ENCODE measurements at regions not wholly inside any gene's neighbourhood (a gene's known extent, or its start where the extent isn't known, plus 50 kb on each side); places are given as distances from the start of the nearest gene placed in this dataset.

GRCh38 chr3:43159876-43160255, 54.0 kb upstream of the POMGNT2 start:
- H3K4me3 ChIP-seq (ENCODE audit: low read depth, low read length): no peak overlapping the region
- TF ChIP-seq CTCF (conservative IDR thresholded peaks at IDR 0.05; ENCODE audit: low read depth, low read length): no peak
- no peak for DNase-seq (ENCODE audit: low read depth)

DNA sequence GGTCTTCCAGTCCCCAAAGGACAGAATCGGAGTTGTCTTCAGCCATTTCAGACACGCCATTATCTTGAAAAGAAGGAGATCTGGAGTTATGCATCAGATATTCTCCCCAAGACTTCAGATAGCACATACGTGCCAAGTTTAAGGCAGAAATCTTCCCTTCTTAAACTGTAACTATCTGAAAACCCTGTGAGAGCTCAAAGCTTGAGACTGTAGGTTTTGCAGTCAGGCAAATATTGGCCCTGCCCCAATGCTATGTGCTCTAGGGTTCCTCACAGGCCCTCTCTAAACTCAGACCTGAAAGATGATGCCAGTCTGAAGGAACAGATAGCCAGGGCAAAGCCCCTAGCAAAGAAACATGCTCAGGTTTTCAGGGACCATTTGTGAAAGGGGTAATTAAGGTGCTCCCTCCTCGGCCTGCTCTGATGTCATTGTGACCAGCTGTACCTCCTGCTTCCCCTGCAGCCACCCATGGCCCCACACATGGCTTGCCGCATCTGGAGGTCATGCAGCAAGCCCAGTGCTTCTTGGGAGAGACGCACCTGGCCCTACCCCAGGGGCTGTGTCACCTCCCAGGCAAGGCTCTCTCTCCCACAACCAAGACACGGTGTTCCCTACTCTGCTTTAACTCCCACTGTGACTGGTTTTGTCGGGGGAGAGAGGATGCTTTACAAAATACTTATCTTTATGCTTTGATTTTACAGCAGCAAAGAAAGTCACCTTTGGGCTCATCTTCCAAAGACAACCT, 53.4 kb upstream of the POMGNT2 start:
- no peak overlapping the region for H3K4me3 ChIP-seq (ENCODE audit: low read depth, low read length)
- TF ChIP-seq CTCF (conservative IDR thresholded peaks at IDR 0.05; ENCODE audit: low read depth, low read length): no peak
- DNase-seq (ENCODE audit: low read depth): no peak

DNA sequence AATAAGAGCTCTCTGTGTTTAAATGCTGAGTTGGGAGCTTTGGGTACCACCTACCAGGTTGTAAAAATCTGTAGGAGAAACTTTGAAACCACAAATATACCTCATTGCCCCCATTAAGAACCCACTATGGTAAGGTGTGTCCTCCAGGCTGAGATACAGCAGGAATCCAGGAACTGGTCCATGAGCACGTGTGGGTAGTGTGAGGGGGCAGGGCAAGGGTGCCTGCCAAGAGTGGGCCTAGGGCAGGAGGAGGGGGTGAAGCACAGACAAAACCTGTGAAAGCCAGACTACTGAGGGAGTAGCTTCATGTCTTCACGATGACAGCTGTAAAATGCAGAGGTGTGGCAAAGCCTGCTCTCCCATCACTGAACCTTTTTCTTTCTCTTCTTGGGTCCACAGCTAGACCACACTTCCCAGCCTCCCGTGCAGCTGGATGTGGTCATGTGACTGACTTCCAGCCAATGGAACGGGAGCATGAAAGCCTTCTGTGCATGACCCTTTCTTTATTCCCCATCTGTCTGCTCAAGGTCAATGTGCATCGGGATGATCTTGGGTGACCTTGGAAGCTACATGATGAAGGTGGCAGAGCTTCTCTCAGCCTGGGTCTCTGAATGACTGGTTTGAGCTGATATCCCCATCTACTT, 51.1 kb upstream of the POMGNT2 start:
- no peak for TF ChIP-seq CTCF (conservative IDR thresholded peaks at IDR 0.05; ENCODE audit: low read depth, low read length)
- no peak for DNase-seq (ENCODE audit: low read depth)
- H3K4me3 ChIP-seq (ENCODE audit: low read depth, low read length): no peak overlapping the region

- peak; percentile 83 for TF ChIP-seq CTCF (conservative IDR thresholded peaks at IDR 0.05; ENCODE audit: low read depth, low read length)
- DNase-seq (ENCODE audit: low read depth): no peak
These were observed 49.7 kb upstream of the POMGNT2 start for GRCh38 chr3:43155464-43156121.

More at GRCh38 chr3:43155464-43156121, 49.7 kb upstream of the POMGNT2 start:
- no peak overlapping the region for H3K4me3 ChIP-seq (ENCODE audit: low read depth, low read length)

Data from epithelial cell of proximal tubule (primary cell).